Fibroblast of lung (primary cell): ENCODE measurements at regions not wholly inside any gene's neighbourhood (a gene's known extent, or its start where the extent isn't known, plus 50 kb on each side); places are given as distances from the start of the nearest gene placed in this dataset.

Source experiments
- DNase-seq, 2 donors: peaks; one replicate each; pipeline versions ENCODE4 v3.0.0 to v3.0.0-alpha.2; 2010; ENCODE audit warnings: low read depth in 2 of 2
- H2AFZ ChIP-seq: 2 replicates; pipeline ENCODE4 v1.5.1; 2012; ENCODE audit warnings: low read length, control low read depth, inconsistent platforms
- H3K27ac ChIP-seq: 2 replicates; pipeline ENCODE4 v1.5.1; 2011; ENCODE audit warnings: low read length, control low read depth; ENCODE audit not compliant: insufficient read depth
- H3K27me3 ChIP-seq: 2 replicates; pipeline ENCODE4 v1.5.1; 2011; ENCODE audit warnings: mild to moderate bottlenecking, low read length; ENCODE audit not compliant: control insufficient read depth, insufficient read depth
- H3K36me3 ChIP-seq: 2 replicates; pipeline ENCODE4 v1.5.1; 2011; ENCODE audit warnings: low read length; ENCODE audit not compliant: control insufficient read depth, insufficient read depth
- H3K4me1 ChIP-seq: 2 replicates; pipeline ENCODE4 v1.5.1; 2011; ENCODE audit warnings: low read length; ENCODE audit not compliant: control insufficient read depth, insufficient read depth; ENCODE audit errors: extremely low read depth
- H3K4me2 ChIP-seq: 2 replicates; pipeline ENCODE4 v1.5.1; 2011; ENCODE audit warnings: low read length, control low read depth; ENCODE audit not compliant: insufficient read depth; ENCODE audit errors: extremely low read depth
- H3K4me3 ChIP-seq, 4 experiments: fragments of 200-600 bp in 1 of 4; sonication (generic) in 1 of 4; replicated peaks in 1 of 4; 2 replicates each; pipeline ENCODE4 v1.5.1; 2011 to 2016; ENCODE audit warnings: low read length in 4 of 4, low read depth in 3 of 4, mild to moderate bottlenecking in 3 of 4, control low read depth in 2 of 4, inconsistent platforms in 1 of 4, mixed read lengths in 1 of 4; ENCODE audit not compliant: insufficient read depth in 1 of 4; ENCODE audit errors: control extremely low read depth in 1 of 4
- H3K79me2 ChIP-seq: 2 replicates; pipeline ENCODE4 v1.5.1; 2012; ENCODE audit warnings: mild to moderate bottlenecking, low read length, inconsistent platforms; ENCODE audit not compliant: control insufficient read depth, insufficient read depth
- H3K9ac ChIP-seq: 2 replicates; pipeline ENCODE4 v1.5.1; 2011; ENCODE audit warnings: mild to moderate bottlenecking, low read length, control low read depth; ENCODE audit not compliant: insufficient read depth
- H3K9me3 ChIP-seq: 2 replicates; pipeline ENCODE4 v1.5.1; 2012; ENCODE audit warnings: low read depth, low read length; ENCODE audit not compliant: control insufficient read depth, insufficient read depth
- H4K20me1 ChIP-seq: 2 replicates; pipeline ENCODE4 v1.5.1; 2011; ENCODE audit warnings: low read length; ENCODE audit not compliant: control insufficient read depth, insufficient read depth; ENCODE audit errors: extremely low read depth
- CTCF ChIP-seq, 2 donors: IDR thresholded peaks in 1 of 2; conservative IDR thresholded peaks in 1 of 2; 1 replicate in 1 of 2; 2 replicates in 1 of 2; pipeline ENCODE4 v1.5.1; 2011 to 2012; ENCODE audit warnings: low read length in 2 of 2, control low read depth in 1 of 2, inconsistent platforms in 1 of 2, low read depth in 1 of 2, mild to moderate bottlenecking in 1 of 2
- EZH2 ChIP-seq: IDR thresholded peaks from 2 replicates; pipeline ENCODE4 v1.5.1; 2012; ENCODE audit warnings: low read length, control low read depth, mild to moderate bottlenecking; ENCODE audit errors: missing control alignments

DNA sequence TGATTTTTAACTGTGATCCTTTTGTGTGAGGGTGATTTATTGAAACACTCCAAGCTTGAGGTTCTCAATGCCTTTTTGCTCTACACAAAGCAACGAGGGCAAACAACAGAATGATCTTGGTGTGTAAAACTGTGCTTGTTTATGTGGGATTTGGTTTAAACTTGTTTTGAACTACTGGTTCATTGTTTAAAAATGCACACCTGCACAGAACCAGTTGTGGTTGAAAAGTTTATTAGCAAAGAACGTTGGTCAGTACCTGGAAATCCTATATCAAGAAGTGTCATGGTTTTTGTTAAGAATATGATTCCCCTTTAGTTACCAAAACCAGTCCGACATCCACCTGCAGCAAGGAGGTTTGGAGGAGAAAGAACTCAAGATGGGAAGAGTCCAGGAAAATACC, 239.4 kb downstream of the WNT5A start:
- Histone ChIP-seq H2AFZ (no peak overlapping the region), H4K20me1 (no peaks in the 10 kb centered on the region), H3K4me3 (no peak overlapping the region), H3K9ac (no peak overlapping the region), H3K4me2 (no peak overlapping the region), H3K36me3 (no peaks in the 10 kb centered on the region), H3K9me3 (no peaks in the 10 kb centered on the region), H3K4me1 (peaks cover 1% of the 10 kb centered on the region), H3K27me3 (no peaks in the 10 kb centered on the region), H3K27ac (no peak overlapping the region), H3K79me2 (no peaks in the 10 kb centered on the region)
- TF ChIP-seq CTCF (conservative IDR thresholded peaks at IDR 0.05 in 1 of 2, IDR thresholded peaks at IDR 0.05 in 1 of 2; ENCODE audit: low read depth in 1 of 2, low read length in 2 of 2) (no peak), EZH2 (no peak)
- DNase-seq = peak in 1 of 2 donors; percentile 59

DNA sequence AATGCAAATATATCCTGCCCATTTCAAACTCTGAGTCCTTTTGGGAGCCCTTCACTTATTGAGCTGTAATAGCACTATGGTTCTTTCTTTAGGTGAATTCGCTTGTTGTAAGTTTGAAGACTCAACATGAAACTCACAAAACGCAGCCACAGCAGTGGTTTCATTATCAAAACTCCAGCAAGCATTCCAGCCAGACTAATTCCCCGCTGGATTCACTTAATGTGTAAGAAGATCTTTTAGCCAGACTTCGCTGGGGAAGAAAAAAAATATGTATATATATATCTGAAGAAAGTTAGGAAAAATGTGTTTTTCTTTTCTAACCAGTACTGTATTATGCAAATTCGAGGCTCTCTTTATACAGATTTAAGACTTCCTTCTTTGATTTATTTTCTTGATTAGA, 241.1 kb downstream of the WNT5A start:
- Histone ChIP-seq H2AFZ (peak overlapping the region; percentile 13), H3K4me1 (no peaks in the 10 kb centered on the region), H3K79me2 (no peaks in the 10 kb centered on the region), H3K4me3 (peak overlapping the region in 2 of 4 experiments; percentile 21 to 41), H3K4me2 (peak overlapping the region; percentile 60), H3K27me3 (no peaks in the 10 kb centered on the region), H3K36me3 (no peaks in the 10 kb centered on the region), H4K20me1 (no peaks in the 10 kb centered on the region), H3K27ac (no peak overlapping the region), H3K9me3 (no peaks in the 10 kb centered on the region), H3K9ac (no peak overlapping the region)
- peak in 1 of 2 donors; percentile 42 for DNase-seq
- TF ChIP-seq EZH2 = no peak
- TF ChIP-seq CTCF (conservative IDR thresholded peaks at IDR 0.05 in 1 of 2, IDR thresholded peaks at IDR 0.05 in 1 of 2; ENCODE audit: low read depth in 1 of 2, low read length in 2 of 2) = no peak

DNA sequence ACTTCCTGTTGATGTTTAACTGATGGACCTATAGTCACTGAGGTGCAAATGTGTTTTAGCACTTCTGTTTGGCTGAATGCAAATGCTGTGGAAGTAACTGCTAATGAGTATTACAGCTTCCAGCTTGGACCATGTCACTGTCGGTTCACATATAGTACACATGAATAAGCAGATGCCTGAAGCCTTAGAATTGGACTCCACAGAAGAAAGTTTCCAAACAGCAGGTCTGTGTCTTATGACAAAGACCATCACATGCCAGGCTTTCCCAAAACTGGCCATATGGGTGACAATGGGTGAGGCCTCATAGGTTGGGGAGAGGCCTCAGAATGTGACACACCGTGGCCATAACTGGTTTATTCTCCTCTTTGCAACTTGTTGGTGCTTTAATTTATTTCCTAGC, 241.8 kb downstream of the WNT5A start:
- no peaks in the 10 kb centered on the region for H4K20me1 ChIP-seq
- no peaks in the 10 kb centered on the region for H3K27me3 ChIP-seq
- no peak for TF ChIP-seq CTCF (conservative IDR thresholded peaks at IDR 0.05 in 1 of 2, IDR thresholded peaks at IDR 0.05 in 1 of 2; ENCODE audit: low read depth in 1 of 2, low read length in 2 of 2)
- TF ChIP-seq EZH2 = no peak
- peak overlapping the region in 1 of 4 experiments; percentile 21 for H3K4me3 ChIP-seq
- no peaks in the 10 kb centered on the region for H3K36me3 ChIP-seq
- DNase-seq = no peak
- H3K4me2 ChIP-seq = no peak overlapping the region
- no peak overlapping the region for H3K27ac ChIP-seq
- no peaks in the 10 kb centered on the region for H3K4me1 ChIP-seq
- H3K79me2 ChIP-seq = no peaks in the 10 kb centered on the region
- H3K9ac ChIP-seq = no peak overlapping the region
- no peak overlapping the region for H2AFZ ChIP-seq
- H3K9me3 ChIP-seq = no peaks in the 10 kb centered on the region
